HG03280 (cell line): ENCODE measurements at regions not wholly inside any gene's neighbourhood (a gene's known extent, or its start where the extent isn't known, plus 50 kb on each side); places are given as distances from the start of the nearest gene placed in this dataset.

Experiments
- ATAC-seq: cut with Tn5 transposase; IDR thresholded peaks from one replicate; pipeline ENCODE4 v1.9.1; 2021; ENCODE audit warnings: mild to moderate bottlenecking, moderate library complexity; ENCODE audit not compliant: unreplicated experiment

DNA sequence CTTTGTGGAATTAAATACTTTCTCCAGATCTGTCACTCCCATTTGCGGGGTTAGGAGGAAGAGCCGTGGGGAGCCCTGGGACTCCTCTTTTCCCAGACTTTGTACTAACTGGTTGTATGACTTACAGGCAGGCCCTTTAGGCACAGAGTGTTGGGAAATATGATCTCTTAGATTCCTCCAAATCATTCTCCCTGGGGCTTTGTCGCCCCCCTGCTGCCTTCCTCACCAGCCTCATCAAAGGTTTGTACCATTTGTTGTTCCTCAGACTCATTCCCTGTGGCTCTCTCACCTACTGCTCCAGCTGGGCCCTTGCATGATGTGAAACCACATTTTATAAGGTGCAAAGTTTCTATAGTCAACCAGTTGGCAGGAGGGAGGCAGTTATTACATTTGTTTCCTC lies 56.4 kb downstream of the CRYGS start:
- ATAC-seq = no peak

DNA sequence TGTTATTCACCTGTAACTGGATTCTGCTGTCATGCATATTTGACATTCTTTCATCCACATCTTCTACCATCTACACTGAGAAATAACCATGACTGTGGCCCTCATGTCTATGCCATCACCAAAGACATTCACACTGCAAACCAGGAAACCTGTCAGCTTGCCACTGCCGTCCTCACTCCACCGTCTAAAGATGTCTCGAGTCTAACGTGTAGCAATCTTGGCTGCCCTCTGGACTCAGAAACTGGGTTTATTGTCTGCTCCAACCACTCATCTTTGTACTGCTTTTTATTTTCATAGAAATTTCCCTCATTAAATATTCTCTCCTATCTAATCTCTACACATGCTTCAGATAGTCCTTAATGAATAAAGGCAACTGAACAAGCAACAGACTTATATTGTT lies 57.1 kb downstream of the CRYGS start:
- no peak for ATAC-seq

GRCh38 chr3:186483611-186484340 lies 60.4 kb downstream of the CRYGS start:
- ATAC-seq = no peak

GRCh38 chr3:186481526-186481925 lies 62.7 kb downstream of the CRYGS start:
- ATAC-seq = no peak

- no peak for ATAC-seq
These were observed 66.3 kb downstream of the CRYGS start for GRCh38 chr3:186477876-186478275.

GRCh38 chr3:186477033-186477432 lies 67.1 kb downstream of the CRYGS start:
- no peak for ATAC-seq

DNA sequence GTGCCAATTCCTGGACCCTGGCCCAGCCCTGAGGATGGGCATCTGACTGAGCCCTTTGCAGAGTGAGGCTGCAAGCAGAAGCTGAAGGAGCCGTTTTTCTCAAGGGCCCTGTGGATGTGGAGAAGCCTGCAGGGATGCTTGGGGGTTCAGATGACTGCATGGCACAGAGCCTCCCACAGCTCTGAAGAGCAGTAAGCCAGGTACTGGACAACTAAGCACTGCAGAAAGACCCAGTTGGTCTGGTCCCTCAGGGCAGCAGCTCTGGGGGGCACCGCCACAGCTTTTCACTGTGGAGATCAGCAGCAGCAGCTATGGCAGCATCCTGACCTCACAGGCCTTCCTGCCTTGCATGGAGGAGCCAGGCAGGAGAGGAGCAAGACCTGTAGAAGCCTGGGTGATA lies 67.6 kb downstream of the CRYGS start:
- no peak for ATAC-seq

- ATAC-seq = no peak
These were observed 68.1 kb downstream of the CRYGS start for GRCh38 chr3:186476044-186476468.

- no peak for ATAC-seq
These were observed 71.0 kb downstream of the CRYGS start for GRCh38 chr3:186473166-186473565.

DNA sequence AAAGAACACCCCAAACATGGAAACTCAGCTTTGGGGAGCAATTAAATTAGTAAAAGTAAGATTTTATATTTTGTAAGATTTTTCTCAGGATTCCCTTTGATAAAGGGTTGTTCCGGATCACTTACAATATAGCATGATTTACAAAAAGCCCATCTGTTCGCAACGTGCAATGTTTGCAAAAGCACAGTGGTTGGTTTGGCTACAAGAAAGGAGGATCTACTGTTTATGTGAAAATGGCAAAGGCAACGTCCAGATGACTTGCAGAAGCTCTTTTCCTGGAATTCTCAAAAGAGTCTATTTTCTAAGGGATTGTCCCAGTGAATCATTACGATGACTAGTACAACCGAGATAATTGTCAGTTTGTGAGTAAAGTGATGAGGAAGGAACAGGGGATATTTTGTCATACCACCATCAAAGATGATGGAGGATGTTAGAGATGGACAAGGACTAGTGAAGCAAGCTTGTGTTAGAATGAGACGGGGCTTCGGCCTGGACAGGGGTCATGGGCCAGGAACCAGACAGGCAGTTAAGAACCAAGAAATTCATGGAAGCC lies 71.6 kb downstream of the CRYGS start:
- ATAC-seq = no peak

- no peak for ATAC-seq
These were observed 72.4 kb downstream of the CRYGS start for GRCh38 chr3:186471771-186472170.

DNA sequence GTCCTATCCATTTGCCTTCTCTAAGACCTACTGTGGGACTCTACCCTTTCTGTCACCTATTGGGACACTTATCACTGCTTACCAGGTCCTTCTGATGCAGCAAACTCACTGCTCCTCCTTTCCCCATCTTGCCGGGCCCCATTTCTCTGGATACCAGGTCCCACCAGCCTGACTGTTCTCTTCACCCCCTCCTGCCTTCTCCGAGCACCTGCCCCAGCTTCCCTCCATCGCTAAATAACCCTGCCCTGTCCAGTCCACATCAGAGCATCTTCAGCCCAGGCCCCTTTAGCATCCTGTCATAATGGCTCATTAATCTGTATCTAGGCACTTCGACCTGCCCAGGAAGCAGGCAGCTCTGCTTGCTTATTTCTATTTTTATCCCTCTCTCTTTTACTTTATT lies 74.7 kb downstream of the CRYGS start:
- ATAC-seq = no peak

DNA sequence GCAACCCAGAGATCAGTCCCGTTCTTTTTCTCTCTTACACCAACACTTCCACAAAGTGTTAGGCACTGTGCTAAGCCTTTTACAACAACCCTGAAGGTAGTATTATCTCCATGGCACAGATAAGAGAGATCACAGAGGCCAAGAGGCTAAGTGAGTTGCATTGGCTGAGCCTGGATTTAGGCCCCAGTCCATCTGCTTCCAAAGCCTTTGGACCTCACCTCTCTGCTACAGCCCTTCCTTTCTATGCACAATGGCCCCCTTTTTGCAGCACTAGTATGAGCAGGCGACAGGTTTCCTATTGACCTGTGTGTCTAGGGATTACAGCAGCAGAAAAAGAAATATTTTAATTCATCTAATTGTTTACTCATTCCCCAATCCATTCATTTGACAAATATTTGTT lies 76.2 kb downstream of the CRYGS start:
- ATAC-seq = no peak

DNA sequence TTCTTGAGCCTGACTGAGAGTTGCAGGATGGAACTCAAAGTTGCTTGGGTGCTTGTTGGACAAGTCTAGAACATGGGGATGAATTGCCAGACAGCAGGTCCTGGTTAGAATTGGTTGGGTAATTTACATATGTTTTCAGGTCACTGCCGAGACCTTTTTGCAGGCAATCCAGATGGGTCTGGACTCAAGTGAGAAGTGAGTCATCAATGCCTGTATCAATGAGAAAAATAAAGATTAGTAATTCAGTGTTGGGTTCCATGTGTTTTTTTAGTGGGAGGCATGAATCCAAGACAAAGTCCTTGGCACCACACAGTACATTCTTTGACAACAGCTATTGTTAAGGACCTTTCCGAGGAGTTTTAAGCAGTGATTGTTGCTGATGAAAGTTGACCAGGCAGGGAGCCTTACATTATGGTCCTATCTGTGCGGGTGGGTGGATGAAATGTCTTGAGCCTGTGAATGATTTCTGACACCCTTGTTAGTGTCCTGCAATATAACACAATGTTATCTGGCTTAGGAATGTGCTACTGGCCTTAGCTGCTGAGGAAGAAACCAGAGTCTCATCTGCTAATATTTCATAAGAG lies 77.7 kb downstream of the CRYGS start:
- ATAC-seq = no peak

- ATAC-seq = no peak
These were observed 78.7 kb downstream of the CRYGS start for GRCh38 chr3:186465508-186465907.

GRCh38 chr3:186464424-186465093 lies 79.6 kb downstream of the CRYGS start:
- no peak for ATAC-seq

DNA sequence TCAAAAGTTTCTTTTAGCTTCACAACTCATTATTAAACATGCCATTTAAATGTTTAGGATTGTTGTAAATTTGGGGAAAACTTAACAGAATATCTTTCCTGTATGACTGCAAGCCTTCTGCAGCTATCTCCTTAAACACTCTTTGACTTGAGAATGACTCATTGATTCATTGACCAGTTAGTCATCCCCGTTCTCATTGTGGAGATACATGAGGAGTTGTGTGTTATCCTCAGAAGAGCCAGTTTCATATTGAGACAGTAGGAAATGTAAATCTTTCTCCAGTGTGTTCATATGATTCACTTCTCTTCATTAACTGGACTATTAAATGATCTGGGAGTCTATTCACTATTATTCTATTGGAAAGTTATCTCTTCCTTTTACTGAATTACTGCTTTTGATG lies 83.0 kb downstream of the CRYGS start:
- no peak for ATAC-seq

DNA sequence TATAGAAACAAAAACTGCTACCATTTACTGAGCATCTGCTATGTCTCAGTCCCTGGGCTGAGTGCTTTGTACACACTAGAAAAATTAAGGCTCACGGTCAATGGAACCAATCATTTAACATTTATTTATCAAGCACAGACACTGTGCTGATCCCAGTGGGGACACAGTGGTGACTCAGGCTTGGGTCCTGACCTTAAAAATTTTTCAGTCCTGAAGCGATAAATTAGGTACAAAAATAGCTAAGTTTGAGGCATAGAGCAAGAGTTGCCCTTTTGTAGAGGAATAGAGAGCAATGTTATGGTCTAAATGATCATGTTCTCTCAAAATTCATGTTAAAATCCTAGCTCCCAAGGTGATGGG lies 85.1 kb downstream of the CRYGS start:
- ATAC-seq = no peak

DNA sequence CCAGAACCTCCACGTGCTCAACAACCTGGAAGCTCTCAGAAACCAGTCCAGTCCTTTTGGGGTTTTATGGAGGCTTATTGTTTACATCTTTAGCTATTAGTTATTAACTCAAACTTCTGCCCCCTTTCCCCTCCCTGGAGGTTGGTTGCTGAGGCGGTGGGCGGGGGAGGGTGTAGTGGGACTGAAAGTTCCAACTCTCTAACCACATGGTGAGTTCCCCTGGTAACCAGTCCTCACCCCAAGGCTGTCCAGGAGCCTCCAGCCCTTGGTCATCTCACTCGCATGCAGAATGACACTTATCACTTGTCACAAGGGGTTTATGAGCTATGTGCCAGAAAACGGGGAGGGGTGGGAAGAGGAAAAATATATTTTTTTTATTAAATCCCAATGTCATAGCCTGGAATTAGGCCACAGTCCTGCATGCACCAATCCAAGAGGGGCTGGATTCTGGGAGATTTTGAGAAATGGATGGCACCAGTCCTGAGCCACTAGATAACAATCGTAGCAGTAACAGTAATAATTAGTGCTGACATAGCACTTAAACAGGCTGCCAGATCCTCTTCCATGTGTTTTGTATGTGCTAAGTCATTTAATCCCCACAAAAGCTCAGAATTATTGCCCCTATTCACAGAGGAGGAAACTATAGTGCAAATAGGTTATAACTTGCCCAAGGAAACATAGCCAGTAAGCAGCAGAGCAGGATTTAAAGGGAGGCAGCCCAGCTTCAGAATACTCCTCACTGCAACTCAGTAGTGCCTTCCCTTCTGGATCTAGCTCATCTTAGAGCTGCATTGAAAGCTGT lies 85.7 kb downstream of the CRYGS start:
- no peak for ATAC-seq

DNA sequence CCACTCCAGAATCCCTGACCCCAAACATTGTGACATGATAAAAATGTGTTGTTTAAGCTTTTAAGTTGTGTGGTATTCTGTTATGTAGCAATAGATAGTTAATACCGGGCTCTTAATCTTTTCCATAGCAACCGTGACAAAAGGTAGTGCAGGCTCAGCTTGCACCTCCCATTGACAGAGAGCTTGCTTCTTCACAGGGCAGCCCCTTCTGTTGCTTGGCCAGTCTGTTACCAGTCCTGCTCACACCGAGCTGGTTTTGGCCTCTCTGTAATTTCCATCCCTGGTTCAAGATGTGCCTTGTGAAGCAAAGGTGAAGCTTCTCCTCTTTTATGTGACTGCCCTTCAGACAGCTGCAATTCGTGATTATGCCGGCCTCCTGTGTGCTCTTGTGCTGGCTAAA lies 86.9 kb downstream of the CRYGS start:
- no peak for ATAC-seq

DNA sequence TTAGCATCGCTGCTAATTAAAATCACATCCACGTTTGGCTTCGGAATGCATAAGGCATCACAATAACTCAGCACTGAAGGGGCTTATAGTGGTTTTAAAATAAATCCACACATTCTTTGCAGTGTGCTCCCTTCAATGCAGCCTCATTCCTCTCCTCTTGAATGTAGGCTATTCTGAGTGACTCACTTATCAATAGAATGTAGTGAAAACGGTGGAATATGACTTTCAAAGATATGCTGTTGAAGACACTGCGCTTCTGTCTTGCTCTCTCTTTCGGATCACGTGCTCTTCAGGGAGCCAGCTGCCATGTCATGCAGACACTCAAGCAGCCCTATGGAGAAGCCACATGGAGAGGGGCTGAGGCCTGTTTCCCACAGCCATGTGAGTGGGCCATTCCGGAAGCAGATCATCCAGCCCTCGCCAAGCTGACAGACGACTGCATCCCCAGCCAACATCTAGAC lies 87.4 kb downstream of the CRYGS start:
- ATAC-seq = no peak
